ENCODE measurements at regions not wholly inside any gene's neighbourhood (a gene's known extent, or its start where the extent isn't known, plus 50 kb on each side); places are given as distances from the start of the nearest gene placed in this dataset.

- TF ChIP-seq CTCF (IDR thresholded peaks at IDR 0.05; ENCODE audit: insufficient read depth, low read length, poor library complexity, severe bottlenecking) (no peak), EZH2phosphoT487 (conservative IDR thresholded peaks at IDR 0.05; ENCODE audit: low read length) (no peak)
These were observed 218.1 kb upstream of the RTL1 start for GRCh38 chr14:101121508-101122139.
